NCI-H1105 (cell line): ENCODE measurements at regions not wholly inside any gene's neighbourhood (a gene's known extent, or its start where the extent isn't known, plus 50 kb on each side); places are given as distances from the start of the nearest gene placed in this dataset.

Source experiments
- DNase-seq: peaks from one replicate; lab custom pipeline; 2025; lab: John Stamatoyannopoulos, UW

GRCh38 chr13:22235285-22235949 lies 564.5 kb downstream of the FGF9 start:
- DNase-seq: no peak

- DNase-seq: no peak
Measured at GRCh38 chr13:22235950-22236290, 565.0 kb downstream of the FGF9 start.

- no peak for DNase-seq
Measured at GRCh38 chr13:22238269-22238668, 567.4 kb downstream of the FGF9 start.

GRCh38 chr13:22240716-22241115 lies 569.8 kb downstream of the FGF9 start:
- DNase-seq: no peak

- DNase-seq: no peak
Measured at GRCh38 chr13:22243469-22244163, 572.7 kb downstream of the FGF9 start.

GRCh38 chr13:22252281-22252830 lies 581.5 kb downstream of the FGF9 start:
- no peak for DNase-seq

- no peak for DNase-seq
Measured at GRCh38 chr13:22253107-22253506, 582.2 kb downstream of the FGF9 start.

- no peak for DNase-seq
Measured at GRCh38 chr13:22256111-22256639, 585.3 kb downstream of the FGF9 start.

GRCh38 chr13:22262001-22262885 lies 591.4 kb downstream of the FGF9 start:
- no peak for DNase-seq

GRCh38 chr13:22263185-22263584 lies 592.3 kb downstream of the FGF9 start:
- DNase-seq: no peak

GRCh38 chr13:22265563-22265962 lies 594.7 kb downstream of the FGF9 start:
- no peak for DNase-seq

GRCh38 chr13:22270881-22271280 lies 600.0 kb downstream of the FGF9 start:
- DNase-seq: no peak

GRCh38 chr13:22271903-22272302 lies 601.0 kb downstream of the FGF9 start:
- no peak for DNase-seq

GRCh38 chr13:22275393-22275792 lies 604.5 kb downstream of the FGF9 start:
- no peak for DNase-seq

GRCh38 chr13:22276616-22277015 lies 605.7 kb downstream of the FGF9 start:
- no peak for DNase-seq

- DNase-seq: peak; percentile 13
Measured at GRCh38 chr13:22278336-22278929, 607.6 kb downstream of the FGF9 start.

GRCh38 chr13:22285867-22286266 lies 615.0 kb downstream of the FGF9 start:
- DNase-seq: no peak

GRCh38 chr13:22286338-22286737 lies 615.5 kb downstream of the FGF9 start:
- DNase-seq: no peak

- DNase-seq: no peak
Measured at GRCh38 chr13:22287343-22287920, 616.6 kb downstream of the FGF9 start.

GRCh38 chr13:22288496-22288895 lies 617.6 kb downstream of the FGF9 start:
- no peak for DNase-seq

- no peak for DNase-seq
Measured at GRCh38 chr13:22289711-22290110, 618.8 kb downstream of the FGF9 start.

GRCh38 chr13:22298530-22298929 lies 627.7 kb downstream of the FGF9 start:
- no peak for DNase-seq
